Naive B cell (primary cell): ENCODE measurements at regions not wholly inside any gene's neighbourhood (a gene's known extent, or its start where the extent isn't known, plus 50 kb on each side); places are given as distances from the start of the nearest gene placed in this dataset.

Source experiments
- ATAC-seq, 2 donors: fragments of 150-1000 bp; cut with Tn5 transposase; 2 replicates each; pipeline ENCODE4 v1.10.0; 2021; ENCODE audit warnings: low read depth in 2 of 2, mild to moderate bottlenecking in 2 of 2, moderate library complexity in 2 of 2
- DNase-seq: peaks from one replicate; pipeline ENCODE4 v3.0.0; 2022
- H3K27ac Mint-ChIP-seq, 6 donors: one replicate each; pipeline ENCODE4 v1.8.0; 2020 to 2022; ENCODE audit warnings: mild to moderate bottlenecking in 6 of 6, mixed read lengths in 6 of 6, moderate library complexity in 5 of 6, inconsistent platforms in 2 of 6
- H3K27me3 Mint-ChIP-seq, 3 donors: one replicate each; pipeline ENCODE4 v1.8.0; 2021 to 2022; ENCODE audit warnings: mixed read lengths in 3 of 3, mild to moderate bottlenecking in 1 of 3
- H3K36me3 Mint-ChIP-seq, 2 donors: one replicate each; pipeline ENCODE4 v1.8.0; 2020 to 2022; ENCODE audit warnings: mixed read lengths in 2 of 2, inconsistent platforms in 1 of 2, mild to moderate bottlenecking in 1 of 2
- H3K4me1 Mint-ChIP-seq, 3 donors: one replicate each; pipeline ENCODE4 v1.8.0; 2020 to 2022; ENCODE audit warnings: mixed read lengths in 3 of 3, inconsistent platforms in 1 of 3, mild to moderate bottlenecking in 1 of 3, moderate library complexity in 1 of 3
- H3K4me3 Mint-ChIP-seq, 8 donors: one replicate each; pipeline ENCODE4 v1.8.0; 2020 to 2022; ENCODE audit warnings: mild to moderate bottlenecking in 8 of 8, mixed read lengths in 8 of 8, moderate library complexity in 8 of 8, inconsistent platforms in 2 of 8
- H3K9me3 Mint-ChIP-seq, 7 donors: one replicate each; pipeline ENCODE4 v1.8.0; 2020 to 2022; ENCODE audit warnings: mixed read lengths in 7 of 7, mild to moderate bottlenecking in 5 of 7, inconsistent platforms in 2 of 7, moderate library complexity in 1 of 7

GRCh38 chr3:104566054-104566453 lies 800.7 kb upstream of the ALCAM start:
- H3K36me3 Mint-ChIP-seq, result no peaks in the 10 kb centered on the region
- H3K9me3 Mint-ChIP-seq, result no peaks in the 10 kb centered on the region
- no peak for ATAC-seq
- peaks cover 0 to 8% (median 6%) of the 10 kb centered on the region in 3 donors for H3K4me1 Mint-ChIP-seq
- no peak overlapping the region for H3K27ac Mint-ChIP-seq
- no peak overlapping the region for H3K4me3 Mint-ChIP-seq
- no peak for DNase-seq
- no peaks in the 10 kb centered on the region for H3K27me3 Mint-ChIP-seq

GRCh38 chr3:104575634-104576033 lies 791.1 kb upstream of the ALCAM start:
- DNase-seq (no peak), ATAC-seq (no peak)
- Mint-ChIP-seq H3K4me3 (no peak overlapping the region), H3K4me1 (no peaks in the 10 kb centered on the region), H3K27ac (no peak overlapping the region), H3K9me3 (peaks cover 0 to 54% (median 42%) of the 10 kb centered on the region in 7 donors), H3K36me3 (peaks cover 16 to 22% of the 10 kb centered on the region in 2 donors), H3K27me3 (no peaks in the 10 kb centered on the region)

- H3K36me3 Mint-ChIP-seq, result peaks cover 16 to 22% of the 10 kb centered on the region in 2 donors
- ATAC-seq (no peak), DNase-seq (no peak)
- H3K27me3 Mint-ChIP-seq, result no peaks in the 10 kb centered on the region
- H3K4me3 Mint-ChIP-seq, result no peak overlapping the region
- no peaks in the 10 kb centered on the region for H3K4me1 Mint-ChIP-seq
- H3K27ac Mint-ChIP-seq, result no peak overlapping the region
- peaks cover 0 to 54% (median 38%) of the 10 kb centered on the region in 7 donors for H3K9me3 Mint-ChIP-seq
Measured at GRCh38 chr3:104578558-104578957, 788.2 kb upstream of the ALCAM start.

- no peak overlapping the region for H3K27ac Mint-ChIP-seq
- H3K4me1 Mint-ChIP-seq, result no peaks in the 10 kb centered on the region
- DNase-seq (no peak), ATAC-seq (peak in 1 of 2 donors; percentile 33)
- H3K9me3 Mint-ChIP-seq, result peaks cover 0 to 29% (median 25%) of the 10 kb centered on the region in 7 donors
- no peaks in the 10 kb centered on the region for H3K27me3 Mint-ChIP-seq
- no peak overlapping the region for H3K4me3 Mint-ChIP-seq
- peaks cover 8 to 15% of the 10 kb centered on the region in 2 donors for H3K36me3 Mint-ChIP-seq
Measured at GRCh38 chr3:104582092-104582491, 784.6 kb upstream of the ALCAM start.

GRCh38 chr3:104584682-104585081 lies 782.0 kb upstream of the ALCAM start:
- Mint-ChIP-seq H3K4me1 (peaks cover 0 to 4% (median 0%) of the 10 kb centered on the region in 3 donors), H3K27ac (no peak overlapping the region), H3K36me3 (peaks cover under 1 to 1% of the 10 kb centered on the region in 2 donors), H3K27me3 (no peaks in the 10 kb centered on the region), H3K9me3 (peaks cover 0 to 5% (median 2%) of the 10 kb centered on the region in 7 donors), H3K4me3 (no peak overlapping the region)
- DNase-seq (no peak), ATAC-seq (no peak)

GRCh38 chr3:104586344-104586743 lies 780.4 kb upstream of the ALCAM start:
- ATAC-seq, result no peak
- peaks cover 0 to 4% (median 0%) of the 10 kb centered on the region in 3 donors for H3K4me1 Mint-ChIP-seq

GRCh38 chr3:104588442-104588841 lies 778.3 kb upstream of the ALCAM start:
- Mint-ChIP-seq H3K27ac (no peak overlapping the region), H3K9me3 (peaks cover 0 to 3% (median 0%) of the 10 kb centered on the region in 7 donors), H3K4me1 (peaks cover 0 to 4% (median 0%) of the 10 kb centered on the region in 3 donors), H3K27me3 (no peaks in the 10 kb centered on the region), H3K4me3 (no peak overlapping the region), H3K36me3 (no peaks in the 10 kb centered on the region)
- DNase-seq (no peak), ATAC-seq (no peak)

More at GRCh38 chr3:104586344-104586743, 780.4 kb upstream of the ALCAM start:
- H3K9me3 Mint-ChIP-seq, result peaks cover 0 to 3% (median 0%) of the 10 kb centered on the region in 7 donors
- no peak for DNase-seq
- no peak overlapping the region for H3K27ac Mint-ChIP-seq
- no peak overlapping the region for H3K4me3 Mint-ChIP-seq
- no peaks in the 10 kb centered on the region for H3K27me3 Mint-ChIP-seq
- H3K36me3 Mint-ChIP-seq, result no peaks in the 10 kb centered on the region

GRCh38 chr3:104591776-104592175 lies 774.9 kb upstream of the ALCAM start:
- ATAC-seq (no peak), DNase-seq (no peak)
- no peak overlapping the region for H3K4me3 Mint-ChIP-seq
- H3K27me3 Mint-ChIP-seq, result no peaks in the 10 kb centered on the region
- peaks cover 0 to 4% (median 0%) of the 10 kb centered on the region in 3 donors for H3K4me1 Mint-ChIP-seq
- H3K27ac Mint-ChIP-seq, result no peak overlapping the region
- H3K36me3 Mint-ChIP-seq, result no peaks in the 10 kb centered on the region
- H3K9me3 Mint-ChIP-seq, result peaks cover 0 to 3% (median 0%) of the 10 kb centered on the region in 7 donors

GRCh38 chr3:104594491-104594890 lies 772.2 kb upstream of the ALCAM start:
- DNase-seq (no peak), ATAC-seq (no peak)
- Mint-ChIP-seq H3K27me3 (no peaks in the 10 kb centered on the region), H3K4me3 (no peak overlapping the region), H3K4me1 (no peaks in the 10 kb centered on the region), H3K9me3 (peaks cover 0 to 2% (median 0%) of the 10 kb centered on the region in 7 donors), H3K36me3 (no peaks in the 10 kb centered on the region), H3K27ac (no peak overlapping the region)

GRCh38 chr3:104596054-104596453 lies 770.7 kb upstream of the ALCAM start:
- no peak for ATAC-seq

GRCh38 chr3:104596551-104596950 lies 770.2 kb upstream of the ALCAM start:
- Mint-ChIP-seq H3K4me3 (no peak overlapping the region), H3K36me3 (no peaks in the 10 kb centered on the region), H3K9me3 (no peaks in the 10 kb centered on the region), H3K4me1 (no peaks in the 10 kb centered on the region), H3K27ac (no peak overlapping the region), H3K27me3 (no peaks in the 10 kb centered on the region)
- DNase-seq (peak; percentile 25), ATAC-seq (peak; percentile 61 to 67)

More at GRCh38 chr3:104596054-104596453, 770.7 kb upstream of the ALCAM start:
- Mint-ChIP-seq H3K4me3 (no peak overlapping the region), H3K36me3 (no peaks in the 10 kb centered on the region), H3K27ac (no peak overlapping the region), H3K4me1 (no peaks in the 10 kb centered on the region), H3K27me3 (no peaks in the 10 kb centered on the region), H3K9me3 (no peaks in the 10 kb centered on the region)
- no peak for DNase-seq

GRCh38 chr3:104598848-104599511 lies 767.7 kb upstream of the ALCAM start:
- H3K27ac Mint-ChIP-seq, result peak overlapping the region in 1 of 6 donors; percentile 25

GRCh38 chr3:104604326-104605010 lies 762.2 kb upstream of the ALCAM start:
- peaks cover 0 to 15% (median 12%) of the 10 kb centered on the region in 3 donors for H3K27me3 Mint-ChIP-seq
- no peak for ATAC-seq
- no peaks in the 10 kb centered on the region for H3K36me3 Mint-ChIP-seq
- DNase-seq, result no peak
- no peaks in the 10 kb centered on the region for H3K4me1 Mint-ChIP-seq
- no peak overlapping the region for H3K4me3 Mint-ChIP-seq
- no peak overlapping the region for H3K27ac Mint-ChIP-seq
- no peaks in the 10 kb centered on the region for H3K9me3 Mint-ChIP-seq

More at GRCh38 chr3:104598848-104599511, 767.7 kb upstream of the ALCAM start:
- DNase-seq (no peak), ATAC-seq (no peak)
- H3K9me3 Mint-ChIP-seq, result no peaks in the 10 kb centered on the region
- no peaks in the 10 kb centered on the region for H3K27me3 Mint-ChIP-seq
- H3K4me1 Mint-ChIP-seq, result no peaks in the 10 kb centered on the region
- H3K36me3 Mint-ChIP-seq, result no peaks in the 10 kb centered on the region
- no peak overlapping the region for H3K4me3 Mint-ChIP-seq

- H3K36me3 Mint-ChIP-seq, result no peaks in the 10 kb centered on the region
- ATAC-seq, result no peak
- H3K4me3 Mint-ChIP-seq, result no peak overlapping the region
- no peak overlapping the region for H3K27ac Mint-ChIP-seq
- no peaks in the 10 kb centered on the region for H3K9me3 Mint-ChIP-seq
- no peaks in the 10 kb centered on the region for H3K4me1 Mint-ChIP-seq
- no peak for DNase-seq
- peaks cover 0 to 15% (median 12%) of the 10 kb centered on the region in 3 donors for H3K27me3 Mint-ChIP-seq
Measured at GRCh38 chr3:104606812-104607211, 759.9 kb upstream of the ALCAM start.
